ENCODE measurements at regions not wholly inside any gene's neighbourhood (a gene's known extent, or its start where the extent isn't known, plus 50 kb on each side); places are given as distances from the start of the nearest gene placed in this dataset.

- peak; percentile 16 for DNase-seq
Observed at GRCh38 chr2:107325981-107326786, 440.2 kb upstream of the ST6GAL2 start.

- DNase-seq: peak; percentile 23
Observed at GRCh38 chr2:107334306-107334705, 448.3 kb upstream of the ST6GAL2 start.

GRCh38 chr2:107336526-107336925 is 450.6 kb upstream of the ST6GAL2 start:
- no peak for DNase-seq

- no peak for DNase-seq
Observed at GRCh38 chr2:107337209-107337898, 451.4 kb upstream of the ST6GAL2 start.

- no peak for DNase-seq
Observed at GRCh38 chr2:107338059-107338458, 452.1 kb upstream of the ST6GAL2 start.

- no peak for DNase-seq
Observed at GRCh38 chr2:107338571-107338970, 452.6 kb upstream of the ST6GAL2 start.

- no peak for DNase-seq
Observed at GRCh38 chr2:107340955-107341354, 455.0 kb upstream of the ST6GAL2 start.

GRCh38 chr2:107349329-107349728 is 463.4 kb upstream of the ST6GAL2 start:
- no peak for DNase-seq

GRCh38 chr2:107354175-107354574 is 468.2 kb upstream of the ST6GAL2 start:
- no peak for DNase-seq

- DNase-seq: no peak
Observed at GRCh38 chr2:107358362-107358761, 468.3 kb upstream of the RGPD4 start.

GRCh38 chr2:107359021-107359420 is 467.7 kb upstream of the RGPD4 start:
- no peak for DNase-seq

GRCh38 chr2:107361751-107362381 is 464.8 kb upstream of the RGPD4 start:
- DNase-seq: peak; percentile 8

- DNase-seq: no peak
Observed at GRCh38 chr2:107362993-107363392, 463.7 kb upstream of the RGPD4 start.

- DNase-seq: no peak
Observed at GRCh38 chr2:107363806-107364205, 462.9 kb upstream of the RGPD4 start.

GRCh38 chr2:107364361-107364950 is 462.2 kb upstream of the RGPD4 start:
- no peak for DNase-seq

- no peak for DNase-seq
Observed at GRCh38 chr2:107374249-107374648, 452.4 kb upstream of the RGPD4 start.

- no peak for DNase-seq
Observed at GRCh38 chr2:107376909-107377308, 449.8 kb upstream of the RGPD4 start.

- no peak for DNase-seq
Observed at GRCh38 chr2:107380912-107381311, 445.8 kb upstream of the RGPD4 start.

- no peak for DNase-seq
Observed at GRCh38 chr2:107383691-107384090, 443.0 kb upstream of the RGPD4 start.

- peak; percentile 35 for DNase-seq
Observed at GRCh38 chr2:107384422-107384821, 442.3 kb upstream of the RGPD4 start.

- DNase-seq: no peak
Observed at GRCh38 chr2:107385921-107386320, 440.8 kb upstream of the RGPD4 start.

GRCh38 chr2:107392241-107392704 is 434.4 kb upstream of the RGPD4 start:
- no peak for DNase-seq

GRCh38 chr2:107393516-107393915 is 433.2 kb upstream of the RGPD4 start:
- DNase-seq: no peak

All from NCI-H82 (cell line).